Uterus (tissue), 3 donors: ENCODE measurements at regions not wholly inside any gene's neighbourhood (a gene's known extent, or its start where the extent isn't known, plus 50 kb on each side); places are given as distances from the start of the nearest gene placed in this dataset.

Experiments used
- DNase-seq, 2 donors: peaks; one replicate each; pipeline ENCODE4 v3.0.0-alpha.2; 2019 to 2020
- H3K27ac ChIP-seq, 2 donors: fragments of 200-600 bp; sonication (generic); 1 replicate in 1 of 2; 2 replicates in 1 of 2; pipeline ENCODE4 v1.5.1; 2016 to 2018
- H3K27me3 ChIP-seq, 2 donors: fragments of 200-600 bp; sonication (generic); one replicate each; pipeline ENCODE4 v1.5.1; 2018 to 2019; ENCODE audit warnings: control low read depth in 1 of 2
- H3K36me3 ChIP-seq, 2 donors: fragments of 200-600 bp; sonication (generic); one replicate each; pipeline ENCODE4 v1.5.1; 2019; ENCODE audit warnings: control low read depth in 1 of 2
- H3K4me1 ChIP-seq, 2 donors: fragments of 200-600 bp; sonication (generic); one replicate each; pipeline ENCODE4 v1.5.1; 2018 to 2019; ENCODE audit warnings: control low read depth in 1 of 2
- H3K4me3 ChIP-seq, 2 donors: fragments of 200-600 bp; sonication (generic); 1 replicate in 1 of 2; 2 replicates in 1 of 2; pipeline ENCODE4 v1.5.1; 2018 to 2019; ENCODE audit warnings: mild to moderate bottlenecking in 1 of 2
- H3K9me3 ChIP-seq, 2 donors: fragments of 200-600 bp; sonication (generic); one replicate each; pipeline ENCODE4 v1.5.1; 2019; ENCODE audit warnings: control low read depth in 1 of 2
- CTCF ChIP-seq, 4 experiments: fragments of 200-600 bp in 2 of 4; fragments of 450-650 bp in 2 of 4; sonication (generic) in 2 of 4; IDR thresholded peaks; one replicate each; pipeline ENCODE4 v1.5.1; 2016 to 2019; ENCODE audit warnings: antibody characterized with exemption in 4 of 4, mild to moderate bottlenecking in 2 of 4, moderate library complexity in 1 of 4
- POLR2A ChIP-seq, 2 donors: fragments of 450-650 bp; IDR thresholded peaks; one replicate each; pipeline ENCODE4 v1.6.1; 2016; ENCODE audit warnings: antibody characterized with exemption in 2 of 2, mild to moderate bottlenecking in 1 of 2, moderate library complexity in 1 of 2
- intact Hi-C: fragments of 100-400 bp; cut with DNase I; formaldehyde crosslinking; loops from one replicate; pipeline ENCODE4 v1.15.1; 2023; ENCODE audit warnings: low total_unique reads
- donor health status: DM: yes; HTN: yes; CAD: no.

- H3K27ac ChIP-seq = no peak overlapping the region
- H3K36me3 ChIP-seq = no peaks in the 10 kb centered on the region
- no peak for DNase-seq
- no peak overlapping the region for H3K4me3 ChIP-seq
- no peaks in the 10 kb centered on the region for H3K4me1 ChIP-seq
- no peaks in the 10 kb centered on the region for H3K9me3 ChIP-seq
- H3K27me3 ChIP-seq = no peaks in the 10 kb centered on the region
- intact Hi-C loops = loop anchor here (10.0 kb wide), 1 partner anchor 145 kb away; no protein-coding TSS in a partner anchor
- TF ChIP-seq CTCF (IDR thresholded peaks at IDR 0.05) = no peak
- no peak for TF ChIP-seq POLR2A (IDR thresholded peaks at IDR 0.05)
These were observed 226.1 kb downstream of the VAPA start for GRCh38 chr18:10139783-10140410.

- intact Hi-C loops = loop anchor here (10.0 kb wide), 1 partner anchor 146 kb away; no protein-coding TSS in a partner anchor
- H3K27me3 ChIP-seq = no peaks in the 10 kb centered on the region
- H3K9me3 ChIP-seq = no peaks in the 10 kb centered on the region
- TF ChIP-seq CTCF (IDR thresholded peaks at IDR 0.05) (no peak), POLR2A (IDR thresholded peaks at IDR 0.05) (no peak)
- no peaks in the 10 kb centered on the region for H3K36me3 ChIP-seq
- no peak overlapping the region for H3K4me3 ChIP-seq
- no peak overlapping the region for H3K27ac ChIP-seq
- H3K4me1 ChIP-seq = no peaks in the 10 kb centered on the region
- no peak for DNase-seq
These were observed 226.9 kb downstream of the VAPA start for GRCh38 chr18:10140461-10141282.

GRCh38 chr18:10141559-10141958 is 227.7 kb downstream of the VAPA start:
- no peaks in the 10 kb centered on the region for H3K9me3 ChIP-seq
- H3K27me3 ChIP-seq = no peaks in the 10 kb centered on the region
- H3K27ac ChIP-seq = no peak overlapping the region
- intact Hi-C loops = loop anchor here (10.0 kb wide), 1 partner anchor 147 kb away; no protein-coding TSS in a partner anchor
- DNase-seq = no peak
- no peaks in the 10 kb centered on the region for H3K4me1 ChIP-seq
- TF ChIP-seq CTCF (IDR thresholded peaks at IDR 0.05) (no peak), POLR2A (IDR thresholded peaks at IDR 0.05) (no peak)
- no peak overlapping the region for H3K4me3 ChIP-seq
- H3K36me3 ChIP-seq = no peaks in the 10 kb centered on the region

GRCh38 chr18:10142056-10142455 is 228.2 kb downstream of the VAPA start:
- Histone ChIP-seq H3K27me3 (no peaks in the 10 kb centered on the region), H3K9me3 (no peaks in the 10 kb centered on the region), H3K4me3 (no peak overlapping the region), H3K36me3 (no peaks in the 10 kb centered on the region), H3K27ac (peak overlapping the region in 1 of 2 donors; percentile 28), H3K4me1 (no peaks in the 10 kb centered on the region)
- TF ChIP-seq POLR2A (IDR thresholded peaks at IDR 0.05) (no peak), CTCF (IDR thresholded peaks at IDR 0.05) (no peak)
- intact Hi-C loops = loop anchor here (10.0 kb wide), 1 partner anchor 147 kb away; no protein-coding TSS in a partner anchor
- no peak for DNase-seq
